ENCODE measurements at regions not wholly inside any gene's neighbourhood (a gene's known extent, or its start where the extent isn't known, plus 50 kb on each side); places are given as distances from the start of the nearest gene placed in this dataset.

DNA sequence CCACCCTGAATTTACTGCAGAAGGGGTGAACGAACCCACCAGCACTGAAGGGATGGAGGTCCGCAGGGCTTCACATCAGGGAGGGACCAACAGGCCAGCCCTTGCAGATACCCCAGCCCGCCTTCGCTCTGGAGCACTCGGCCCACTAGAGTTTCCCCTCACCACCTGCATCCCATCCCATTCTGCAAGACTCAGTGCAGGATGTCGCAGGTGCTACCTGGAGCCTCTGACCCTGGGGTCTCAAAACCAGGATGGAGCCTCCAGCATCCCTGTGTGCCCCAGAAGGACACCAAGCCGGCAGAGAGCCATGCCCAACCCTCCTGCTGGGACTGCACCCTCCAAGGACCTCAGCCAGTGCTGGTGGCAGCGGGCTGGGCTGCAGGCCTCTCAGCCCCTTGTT is 57.6 kb upstream of the ADRA2C start:
- TF ChIP-seq POLR2A (IDR thresholded peaks at IDR 0.05; ENCODE audit: low read length) (no peak), GATA1 (IDR thresholded peaks at IDR 0.05; ENCODE audit: low read depth, low read length) (no peak)
- no peak for DNase-seq

DNA sequence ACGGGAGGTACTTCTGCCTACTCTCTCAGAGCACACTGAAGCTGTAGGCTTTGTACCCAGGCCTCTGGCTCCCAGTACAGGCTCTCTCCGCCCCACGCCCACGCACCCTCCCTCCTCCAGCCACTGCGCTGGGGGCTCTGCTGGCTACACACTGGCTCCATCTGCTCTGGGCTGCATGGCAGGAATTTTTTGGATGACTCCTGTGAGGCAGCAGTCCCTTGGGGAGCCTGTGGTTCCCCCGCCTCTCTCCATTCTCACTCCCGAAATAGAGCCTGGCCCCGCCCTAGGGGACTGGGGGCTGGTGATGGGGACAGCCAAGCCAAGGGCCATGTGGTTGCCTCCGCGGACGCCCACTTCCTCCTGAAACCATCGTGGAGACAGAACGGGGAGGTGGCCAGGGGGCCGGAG is 58.1 kb upstream of the ADRA2C start:
- TF ChIP-seq GATA1 (IDR thresholded peaks at IDR 0.05; ENCODE audit: low read depth, low read length), result no peak
- no peak for TF ChIP-seq POLR2A (IDR thresholded peaks at IDR 0.05; ENCODE audit: low read length)
- DNase-seq, result no peak

DNA sequence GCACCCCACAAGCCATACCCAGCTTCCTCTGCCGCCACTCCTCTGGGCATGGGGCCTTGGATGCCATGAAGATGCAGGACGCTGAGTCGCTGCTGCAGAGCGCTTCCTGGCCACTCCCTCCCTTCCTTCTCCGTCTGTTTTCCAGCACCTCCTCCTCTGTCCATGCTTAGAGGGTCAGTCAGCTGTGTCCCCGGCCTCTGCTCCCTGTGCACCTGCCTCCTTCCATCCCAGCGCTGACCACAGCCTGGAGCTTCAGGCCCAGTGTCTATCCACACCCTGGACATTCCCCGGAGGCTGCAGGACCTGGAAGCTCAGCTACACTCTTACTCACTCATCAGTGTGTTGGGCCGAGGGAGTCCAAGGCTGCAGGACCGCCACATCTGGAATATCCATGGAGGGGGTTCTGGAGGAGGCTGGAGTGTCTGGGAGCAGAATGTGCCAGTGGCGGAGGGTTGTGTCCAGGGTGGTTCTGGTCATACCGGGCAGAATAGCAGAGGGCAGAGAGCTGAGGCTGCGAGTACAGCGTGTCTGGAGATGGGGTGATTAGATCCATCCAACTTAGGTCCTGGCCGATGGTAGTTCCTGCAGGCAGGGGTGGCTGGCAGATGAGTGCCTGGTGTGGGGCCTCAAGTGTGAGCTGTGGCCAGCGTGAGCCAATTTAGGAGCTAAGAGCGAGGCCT is 58.6 kb upstream of the ADRA2C start:
- TF ChIP-seq POLR2A (IDR thresholded peaks at IDR 0.05; ENCODE audit: low read length), result no peak
- no peak for TF ChIP-seq GATA1 (IDR thresholded peaks at IDR 0.05; ENCODE audit: low read depth, low read length)
- no peak for DNase-seq

DNA sequence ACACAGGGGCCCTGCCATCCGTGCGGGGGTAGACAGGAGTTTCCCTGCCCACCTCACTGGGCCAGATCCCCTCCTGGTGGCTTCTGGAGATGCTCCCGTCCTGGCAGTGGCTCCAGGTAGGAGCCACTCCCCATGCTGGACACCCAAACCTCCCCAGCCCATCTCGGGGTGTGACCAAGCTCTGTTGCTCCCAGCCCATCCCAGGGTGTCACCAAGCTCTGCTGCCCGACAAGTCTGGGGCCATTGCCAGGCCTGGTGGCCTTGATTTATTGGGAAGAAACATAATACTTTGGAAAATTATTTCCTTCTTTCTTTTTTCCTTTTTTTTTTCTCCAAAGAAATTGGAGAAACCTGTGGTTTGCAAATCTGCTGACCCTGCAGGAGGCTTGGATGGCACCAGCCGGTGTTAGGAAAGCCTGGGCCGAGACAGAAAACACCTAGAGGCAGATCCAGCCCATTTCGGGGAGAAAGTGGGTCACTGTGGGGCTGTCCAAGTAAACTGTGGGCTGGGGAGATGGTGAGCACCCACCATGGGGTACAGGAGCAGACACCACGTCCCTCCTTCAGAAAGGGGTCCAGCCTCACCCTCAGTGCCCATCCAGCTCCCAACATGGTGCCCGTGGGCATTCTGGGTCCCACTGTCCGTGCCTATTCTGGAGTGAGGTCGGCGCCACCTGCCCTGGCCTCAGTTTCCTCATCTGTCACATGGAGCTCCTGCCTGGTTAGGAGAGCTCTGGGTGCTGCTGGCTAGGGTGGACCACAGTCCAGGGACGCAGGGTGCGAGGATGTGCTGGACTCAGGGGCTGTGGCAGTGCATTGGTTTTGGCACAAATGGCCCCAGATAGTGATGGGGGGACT is 59.4 kb upstream of the ADRA2C start:
- TF ChIP-seq POLR2A (IDR thresholded peaks at IDR 0.05; ENCODE audit: low read length) (no peak), GATA1 (IDR thresholded peaks at IDR 0.05; ENCODE audit: low read depth, low read length) (no peak)
- no peak for DNase-seq

DNA sequence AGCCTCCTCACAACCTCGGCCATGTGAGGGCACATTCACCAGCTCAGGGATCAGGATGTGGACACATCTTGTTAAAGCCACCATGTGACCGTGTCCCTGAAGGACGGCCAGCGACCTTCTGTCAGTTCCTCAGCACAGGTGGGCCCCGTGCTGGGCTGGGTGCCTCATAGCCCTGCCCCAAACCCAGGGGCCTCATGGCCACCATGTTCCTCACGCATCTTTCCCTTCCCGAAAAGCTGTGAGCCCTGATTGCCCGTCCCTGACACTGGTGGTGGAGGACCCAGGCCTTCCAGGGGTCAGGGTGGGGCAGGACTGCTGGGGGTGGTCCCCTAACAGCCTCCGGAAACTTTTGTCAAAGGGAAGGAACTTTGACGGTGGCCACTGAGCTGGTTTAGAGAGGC is 60.1 kb upstream of the ADRA2C start:
- no peak for DNase-seq
- TF ChIP-seq GATA1 (IDR thresholded peaks at IDR 0.05; ENCODE audit: low read depth, low read length) (no peak), POLR2A (IDR thresholded peaks at IDR 0.05; ENCODE audit: low read length) (no peak)

DNA sequence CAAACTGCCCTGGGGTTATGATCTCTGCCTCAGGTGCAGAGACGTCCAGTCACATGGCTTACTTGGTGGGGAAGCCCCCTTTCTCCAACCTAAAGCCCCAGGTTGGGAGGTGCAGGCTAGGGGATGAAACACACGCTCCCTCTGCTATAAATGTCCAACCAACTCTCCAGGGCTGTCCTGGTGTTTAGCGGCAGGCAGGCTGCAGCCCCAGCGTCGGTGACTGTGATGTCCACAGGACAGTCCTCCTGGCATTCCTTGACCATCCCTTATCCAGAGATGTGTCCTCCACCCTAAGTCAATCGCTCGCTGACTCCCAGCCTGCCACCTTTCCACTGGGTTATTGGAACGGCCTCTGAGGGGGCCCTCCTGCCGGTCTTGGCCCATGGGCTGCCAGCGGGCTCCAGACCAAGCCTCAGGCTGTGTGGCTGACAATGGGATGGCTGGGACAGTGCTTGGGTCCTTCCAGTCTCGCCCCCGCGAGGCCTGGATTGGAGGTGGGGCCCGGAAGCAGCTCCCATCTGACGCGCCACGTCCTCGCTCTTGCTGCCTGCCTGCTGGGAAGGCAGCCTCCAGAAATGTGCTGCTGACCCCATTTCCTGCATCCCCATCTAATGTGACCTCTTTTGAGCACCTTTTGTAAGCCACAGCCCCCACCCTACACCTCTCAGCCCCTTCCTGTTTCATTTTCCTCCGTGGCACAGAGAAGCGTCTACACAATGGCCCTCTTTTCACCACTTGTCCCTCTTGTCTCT is 60.8 kb upstream of the ADRA2C start:
- DNase-seq, result no peak
- TF ChIP-seq GATA1 (IDR thresholded peaks at IDR 0.05; ENCODE audit: low read depth, low read length) (no peak), POLR2A (IDR thresholded peaks at IDR 0.05; ENCODE audit: low read length) (no peak)

DNA sequence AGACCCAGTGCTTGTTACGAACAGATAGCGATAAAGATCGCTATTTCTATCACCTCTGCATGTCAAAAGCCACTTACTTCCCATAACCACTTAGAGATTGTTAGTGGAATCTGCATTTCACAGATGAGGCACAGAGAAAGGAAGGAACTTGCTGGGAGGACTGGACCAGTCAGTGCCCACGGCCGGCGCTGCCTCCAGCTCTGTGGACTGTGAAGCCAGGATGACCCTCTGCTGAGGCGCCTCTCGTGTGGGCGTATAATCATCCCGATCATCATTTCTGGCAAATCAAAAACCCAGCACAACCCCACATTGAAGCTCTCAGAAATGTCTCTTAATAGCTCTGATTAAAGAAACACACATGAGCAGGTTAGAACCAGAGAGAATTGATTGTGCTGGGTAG is 61.5 kb upstream of the ADRA2C start:
- no peak for DNase-seq
- TF ChIP-seq POLR2A (IDR thresholded peaks at IDR 0.05; ENCODE audit: low read length), result no peak
- no peak for TF ChIP-seq GATA1 (IDR thresholded peaks at IDR 0.05; ENCODE audit: low read depth, low read length)

DNA sequence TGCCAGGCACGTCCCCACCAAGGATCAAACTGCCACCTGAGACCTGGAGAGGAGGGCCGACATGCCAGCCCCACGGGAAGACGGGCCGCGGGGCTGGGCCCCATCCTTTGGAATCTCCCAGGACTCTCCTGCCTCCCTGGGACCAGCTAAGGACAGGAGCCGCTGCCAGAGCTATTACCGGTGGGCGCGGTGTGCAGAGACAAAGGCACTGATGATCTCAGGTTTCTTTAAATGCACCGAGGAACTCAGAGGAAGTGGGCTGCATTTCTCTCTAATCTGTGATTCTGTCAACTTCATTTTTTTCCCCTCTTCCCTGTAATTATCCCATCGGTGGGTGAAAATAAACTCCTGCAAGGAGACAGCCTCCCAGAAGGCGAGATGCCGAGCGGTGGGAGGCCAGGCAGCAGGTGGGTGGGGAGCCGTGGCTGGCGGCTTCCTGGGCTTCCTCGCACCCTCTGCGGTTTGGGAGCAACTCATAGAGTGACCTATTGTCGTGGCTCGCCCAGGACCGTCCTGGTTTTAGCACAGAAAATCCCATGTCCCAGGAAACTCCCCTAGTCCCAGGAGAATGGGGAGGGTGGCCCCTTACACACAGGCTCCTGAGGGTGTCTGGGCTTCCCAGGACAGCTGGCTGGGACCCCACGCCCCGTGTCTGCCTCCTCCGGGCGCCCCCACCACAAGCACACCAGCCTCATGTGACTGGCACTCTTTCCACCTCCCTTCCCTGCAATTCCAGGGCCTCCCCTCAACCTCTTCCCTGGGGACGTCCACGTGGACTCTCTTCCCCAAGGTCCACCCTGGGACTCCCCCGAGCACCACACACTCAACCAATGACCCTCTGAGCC is 62.3 kb upstream of the ADRA2C start:
- TF ChIP-seq POLR2A (IDR thresholded peaks at IDR 0.05; ENCODE audit: low read length), result no peak
- no peak for DNase-seq

DNA sequence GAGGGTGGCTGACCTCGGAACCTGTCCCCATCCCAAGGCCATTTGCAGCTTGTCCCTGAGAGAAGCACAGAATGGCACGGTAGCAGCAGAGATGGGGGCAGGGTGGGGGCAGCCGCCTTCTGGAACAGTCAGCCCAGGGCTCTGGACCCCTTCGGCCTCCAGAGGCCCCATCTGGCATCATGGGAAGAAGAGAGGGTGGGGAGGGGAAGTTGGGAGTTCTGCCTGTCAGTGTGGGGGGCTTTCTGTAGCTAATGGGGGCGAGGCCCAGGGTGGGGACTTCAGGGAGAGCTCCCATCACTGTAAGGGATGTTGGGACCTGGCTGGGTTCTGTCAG is 62.9 kb upstream of the ADRA2C start:
- TF ChIP-seq GATA1 (IDR thresholded peaks at IDR 0.05; ENCODE audit: low read depth, low read length) (no peak), POLR2A (IDR thresholded peaks at IDR 0.05; ENCODE audit: low read length) (no peak)
- no peak for DNase-seq

DNA sequence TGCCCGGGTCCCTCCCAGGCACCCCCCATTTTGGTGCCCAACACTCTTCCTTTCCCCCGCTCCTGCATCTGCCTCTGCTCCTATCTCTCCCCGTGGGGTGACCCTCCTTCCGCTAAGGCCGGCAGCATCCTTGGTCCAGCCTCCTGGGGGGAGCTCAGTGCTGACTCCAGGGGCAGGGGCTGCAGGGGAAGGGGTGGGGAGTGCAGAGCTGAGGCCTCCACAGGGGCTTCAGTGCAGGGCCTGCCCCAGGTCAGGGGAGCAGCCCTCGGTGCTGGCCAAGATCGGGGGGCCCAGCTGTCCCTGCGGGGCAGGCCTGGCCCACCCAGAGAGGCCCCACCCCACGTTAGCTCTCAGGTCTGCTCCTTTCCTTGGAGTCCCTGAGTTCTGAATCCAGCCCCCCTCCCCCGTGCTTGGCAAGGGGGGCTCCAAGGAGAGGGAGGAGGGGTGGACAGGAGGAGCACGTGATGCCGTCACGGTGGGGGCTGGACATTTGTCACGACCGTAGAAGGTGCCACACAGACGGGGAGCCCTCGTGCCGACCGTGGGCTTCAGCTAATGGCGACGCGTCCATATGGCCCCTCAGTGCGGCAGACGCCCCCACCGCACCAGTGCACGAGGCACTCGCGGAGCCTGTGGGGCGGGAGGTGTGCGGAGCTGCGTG is 63.5 kb upstream of the ADRA2C start:
- TF ChIP-seq GATA1 (IDR thresholded peaks at IDR 0.05; ENCODE audit: low read depth, low read length), result no peak
- TF ChIP-seq POLR2A (IDR thresholded peaks at IDR 0.05; ENCODE audit: low read length), result no peak
- DNase-seq, result no peak

DNA sequence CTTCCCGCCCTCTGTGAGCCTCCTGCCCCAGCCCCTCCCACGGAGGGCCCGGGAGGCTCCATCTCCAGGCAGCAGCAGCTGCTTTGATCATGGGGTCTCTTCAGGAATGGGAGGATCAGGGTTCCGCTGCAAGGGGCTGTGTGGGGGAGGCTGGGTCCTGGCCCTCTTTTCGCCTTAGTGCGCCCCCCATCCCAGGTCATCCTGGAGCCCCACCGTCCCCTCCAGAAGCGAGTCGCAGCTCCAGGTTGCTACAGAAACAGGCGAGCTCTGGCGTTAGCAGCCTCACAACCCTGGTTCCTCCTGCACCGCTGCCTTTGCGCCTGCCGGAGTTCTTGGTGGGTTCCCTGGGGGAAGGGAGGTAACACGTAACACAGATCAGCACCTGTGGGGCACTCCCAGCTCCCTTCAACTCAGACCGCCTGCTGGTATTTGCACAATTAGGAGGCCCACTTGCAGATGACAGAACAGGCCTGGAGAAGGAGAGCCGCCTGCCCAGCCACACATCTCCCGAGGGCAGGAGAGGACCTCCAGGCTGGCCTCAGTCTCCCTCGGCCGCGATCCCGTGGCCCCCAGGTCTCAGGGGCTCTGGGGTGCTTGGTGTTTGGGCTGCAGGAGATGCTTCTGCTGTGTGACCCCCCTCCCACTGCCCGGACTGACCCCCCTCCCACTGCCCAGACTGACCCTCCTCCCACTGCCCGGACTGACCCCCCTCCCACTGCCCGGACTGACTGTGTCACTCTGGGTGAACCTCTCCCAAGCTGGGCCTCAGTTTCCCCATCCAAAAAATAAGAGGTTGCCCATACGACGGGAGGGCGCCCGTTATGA is 64.2 kb upstream of the ADRA2C start:
- DNase-seq, result no peak
- TF ChIP-seq GATA1 (IDR thresholded peaks at IDR 0.05; ENCODE audit: low read depth, low read length), result no peak
- no peak for TF ChIP-seq POLR2A (IDR thresholded peaks at IDR 0.05; ENCODE audit: low read length)

DNA sequence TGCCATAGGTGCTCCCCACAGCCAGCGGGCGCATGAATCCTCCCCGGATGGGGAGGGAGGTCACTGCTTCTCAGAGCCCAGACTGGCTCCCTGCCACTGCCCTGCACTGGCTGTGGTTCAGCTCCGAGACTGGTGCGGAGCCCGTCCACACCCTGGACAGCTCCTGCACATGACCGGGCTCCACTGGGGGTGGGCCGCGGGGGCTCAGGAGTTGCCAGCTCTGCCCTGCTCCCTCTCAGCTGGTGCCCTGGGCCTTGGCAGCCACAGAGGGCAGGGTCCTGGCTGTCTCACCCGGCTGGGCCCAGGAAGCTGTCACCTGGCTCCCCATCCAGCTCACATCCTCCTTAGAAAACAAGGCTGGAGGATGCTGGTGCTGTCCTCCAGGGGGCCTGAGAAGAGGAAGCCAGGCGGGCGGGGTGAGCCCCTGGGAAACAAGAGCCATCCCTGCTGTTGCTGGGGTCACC is 64.9 kb upstream of the ADRA2C start:
- no peak for TF ChIP-seq POLR2A (IDR thresholded peaks at IDR 0.05; ENCODE audit: low read length)
- TF ChIP-seq GATA1 (IDR thresholded peaks at IDR 0.05; ENCODE audit: low read depth, low read length), result no peak
- no peak for DNase-seq

Measured in erythroblast (primary cell).